ENCODE measurements at regions not wholly inside any gene's neighbourhood (a gene's known extent, or its start where the extent isn't known, plus 50 kb on each side); places are given as distances from the start of the nearest gene placed in this dataset.

- DNase-seq (ENCODE audit: low read depth, low spot score): no peak
Measured at GRCh38 chrX:34891391-34891790, 51.2 kb upstream of the FAM47B start.

More at GRCh38 chrX:34891391-34891790, 51.2 kb upstream of the FAM47B start:
- Histone ChIP-seq H3K4me2 (ENCODE audit: control insufficient read depth, extremely low read depth, insufficient read depth, low read depth, low read length) (no peak overlapping the region), H3K36me3 (ENCODE audit: control insufficient read depth in 2 of 2, extremely low read depth in 1 of 2, insufficient read depth in 2 of 2, low read length in 2 of 2) (no peaks in the 10 kb centered on the region), H4K20me1 (ENCODE audit: control insufficient read depth, extremely low read depth, insufficient read depth, low read length) (no peaks in the 10 kb centered on the region), H3K9ac (ENCODE audit: control insufficient read depth, extremely low read depth, insufficient read depth, low read length) (no peak overlapping the region), H3K9me1 (ENCODE audit: control insufficient read depth, extremely low read depth, insufficient read depth, low read length) (no peaks in the 10 kb centered on the region), H3K27me3 (ENCODE audit: control insufficient read depth, extremely low read depth, insufficient read depth, low read length) (no peaks in the 10 kb centered on the region), H3K4me3 (ENCODE audit: control insufficient read depth in 2 of 3, extremely low read depth in 1 of 3, insufficient read depth in 2 of 3, low read depth in 1 of 3, low read length in 3 of 3) (no peak overlapping the region), H2AFZ (ENCODE audit: control insufficient read depth, low read length) (no peak overlapping the region), H3K9me3 (ENCODE audit: control insufficient read depth, low read depth, low read length) (no peaks in the 10 kb centered on the region), H3K4me1 (ENCODE audit: control insufficient read depth, extremely low read depth, insufficient read depth, low read length) (no peaks in the 10 kb centered on the region), H3K27ac (ENCODE audit: control insufficient read depth, insufficient read depth, low read length) (no peak overlapping the region), H3K79me2 (ENCODE audit: control insufficient read depth, insufficient read depth, low read length) (no peaks in the 10 kb centered on the region)
- TF ChIP-seq EZH2 (IDR thresholded peaks at IDR 0.05; ENCODE audit: low read length): no peak
- TF ChIP-seq, protein P1, sequence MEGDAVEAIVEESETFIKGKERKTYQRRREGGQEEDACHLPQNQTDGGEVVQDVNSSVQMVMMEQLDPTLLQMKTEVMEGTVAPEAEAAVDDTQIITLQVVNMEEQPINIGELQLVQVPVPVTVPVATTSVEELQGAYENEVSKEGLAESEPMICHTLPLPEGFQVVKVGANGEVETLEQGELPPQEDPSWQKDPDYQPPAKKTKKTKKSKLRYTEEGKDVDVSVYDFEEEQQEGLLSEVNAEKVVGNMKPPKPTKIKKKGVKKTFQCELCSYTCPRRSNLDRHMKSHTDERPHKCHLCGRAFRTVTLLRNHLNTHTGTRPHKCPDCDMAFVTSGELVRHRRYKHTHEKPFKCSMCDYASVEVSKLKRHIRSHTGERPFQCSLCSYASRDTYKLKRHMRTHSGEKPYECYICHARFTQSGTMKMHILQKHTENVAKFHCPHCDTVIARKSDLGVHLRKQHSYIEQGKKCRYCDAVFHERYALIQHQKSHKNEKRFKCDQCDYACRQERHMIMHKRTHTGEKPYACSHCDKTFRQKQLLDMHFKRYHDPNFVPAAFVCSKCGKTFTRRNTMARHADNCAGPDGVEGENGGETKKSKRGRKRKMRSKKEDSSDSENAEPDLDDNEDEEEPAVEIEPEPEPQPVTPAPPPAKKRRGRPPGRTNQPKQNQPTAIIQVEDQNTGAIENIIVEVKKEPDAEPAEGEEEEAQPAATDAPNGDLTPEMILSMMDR (optimal IDR thresholded peaks at IDR 0.05 in 1 of 3, IDR thresholded peaks at IDR 0.05 in 1 of 3, conservative IDR thresholded peaks at IDR 0.05 in 1 of 3; ENCODE audit: extremely low read depth in 1 of 3, insufficient read depth in 2 of 3, low read length in 3 of 3): no peak
- dilution Hi-C loops (cut with MboI; ENCODE audit: extremely low pct_ligation_motif_present, low sequenced_read_pairs): no loop called here
- no peak for FAIRE-seq
